ENCODE measurements at regions not wholly inside any gene's neighbourhood (a gene's known extent, or its start where the extent isn't known, plus 50 kb on each side); places are given as distances from the start of the nearest gene placed in this dataset.

DNA sequence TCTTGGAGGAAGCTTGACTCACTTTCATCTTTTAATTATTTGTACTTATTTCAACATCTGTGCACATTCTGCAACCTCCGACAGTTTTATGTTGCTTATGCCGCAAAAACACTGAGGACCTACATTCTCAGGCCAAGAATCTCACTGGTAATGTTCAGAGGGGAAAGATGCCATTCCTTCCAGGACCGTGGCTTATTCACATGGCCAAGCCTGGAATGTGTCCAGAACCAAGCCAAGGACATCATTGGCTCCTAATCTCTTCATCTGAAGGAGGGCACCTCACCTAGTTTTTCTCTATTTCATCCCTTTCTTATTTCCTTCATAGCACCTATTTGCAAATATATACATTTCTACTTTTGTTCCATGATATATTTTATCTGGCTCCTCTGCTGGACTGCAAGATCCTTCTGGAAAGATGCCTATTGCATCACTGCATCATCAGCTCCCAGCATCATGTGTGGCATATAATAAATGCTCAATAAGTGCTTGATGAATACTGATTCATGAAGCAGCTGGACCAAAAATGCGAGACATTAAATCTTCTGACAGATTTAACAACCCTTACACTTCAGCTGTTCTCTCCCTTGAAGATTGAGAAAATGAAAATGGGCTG, 377.1 kb downstream of the TNS1 start:
- no peak for DNase-seq (ENCODE audit: low spot score)

- no peak for DNase-seq (ENCODE audit: low spot score)
Measured at GRCh38 chr2:217623281-217623912, 379.4 kb downstream of the TNS1 start.

- DNase-seq (ENCODE audit: low spot score) = peak; percentile 68
Measured at GRCh38 chr2:217622205-217623060, 380.4 kb downstream of the TNS1 start.

DNA sequence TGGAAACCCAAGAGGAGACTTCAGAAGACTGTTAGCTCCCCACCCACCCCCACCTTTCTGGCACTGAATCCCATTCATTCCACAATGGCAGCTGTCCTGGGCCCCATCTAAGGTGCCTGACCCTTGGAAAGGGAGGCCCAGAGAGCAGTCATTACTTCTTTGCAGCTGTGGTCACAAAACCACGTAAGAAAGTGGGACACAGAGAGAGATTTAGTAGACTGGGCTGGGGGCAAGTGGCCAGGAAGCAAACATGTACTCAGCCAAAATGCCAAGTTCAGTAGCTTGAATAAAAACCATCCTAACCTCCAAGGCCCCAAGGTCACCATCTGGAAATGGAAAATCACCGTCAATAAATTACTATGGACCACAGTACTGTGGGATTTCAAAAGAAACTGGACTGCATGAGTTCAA, 381.4 kb downstream of the TNS1 start:
- DNase-seq (ENCODE audit: low spot score) = no peak

GRCh38 chr2:217618744-217619143, 384.1 kb downstream of the TNS1 start:
- DNase-seq (ENCODE audit: low spot score) = no peak

GRCh38 chr2:217617616-217618022, 385.2 kb downstream of the TNS1 start:
- no peak for DNase-seq (ENCODE audit: low spot score)

- DNase-seq (ENCODE audit: low spot score) = no peak
Measured at GRCh38 chr2:217616936-217617335, 385.9 kb downstream of the TNS1 start.

DNA sequence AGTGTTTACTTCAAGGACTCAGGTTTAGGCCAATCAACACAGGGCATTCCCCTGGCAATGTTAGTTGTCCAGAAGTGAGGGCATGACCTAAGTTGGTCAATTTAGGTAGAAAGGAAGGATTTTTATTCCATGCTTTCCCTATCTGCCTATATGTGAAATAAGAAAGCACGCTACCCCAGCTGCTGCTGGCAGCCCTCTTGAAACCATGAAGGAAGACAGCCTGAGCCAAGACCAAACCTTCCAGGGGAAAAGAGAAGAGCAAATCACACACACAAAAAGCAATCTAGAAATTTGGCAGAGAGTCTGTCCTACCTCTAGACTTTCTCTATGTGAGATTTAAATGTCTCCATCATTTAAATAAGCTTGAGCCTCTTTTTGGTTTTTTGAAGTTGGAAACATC, 387.6 kb downstream of the TNS1 start:
- no peak for DNase-seq (ENCODE audit: low spot score)

DNA sequence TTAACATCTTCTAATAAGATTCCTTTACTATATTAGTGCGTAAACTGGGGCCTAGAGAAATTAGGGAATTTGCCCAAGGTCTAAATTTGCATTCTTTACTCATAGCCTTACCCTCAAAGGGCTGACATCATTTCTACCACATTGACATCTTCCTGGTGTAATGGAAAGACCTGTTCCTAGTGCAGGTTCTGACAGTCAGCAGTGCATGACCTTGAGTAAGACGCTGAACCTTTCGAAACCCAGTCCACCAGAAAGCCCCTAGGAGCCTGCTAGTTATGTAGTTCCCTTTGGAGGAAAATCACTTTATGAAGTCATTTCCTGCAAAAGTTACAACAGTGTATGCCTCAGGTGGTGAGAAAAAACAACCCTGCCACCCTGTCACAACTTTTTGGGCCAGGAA, 388.3 kb downstream of the TNS1 start:
- DNase-seq (ENCODE audit: low spot score) = no peak

DNA sequence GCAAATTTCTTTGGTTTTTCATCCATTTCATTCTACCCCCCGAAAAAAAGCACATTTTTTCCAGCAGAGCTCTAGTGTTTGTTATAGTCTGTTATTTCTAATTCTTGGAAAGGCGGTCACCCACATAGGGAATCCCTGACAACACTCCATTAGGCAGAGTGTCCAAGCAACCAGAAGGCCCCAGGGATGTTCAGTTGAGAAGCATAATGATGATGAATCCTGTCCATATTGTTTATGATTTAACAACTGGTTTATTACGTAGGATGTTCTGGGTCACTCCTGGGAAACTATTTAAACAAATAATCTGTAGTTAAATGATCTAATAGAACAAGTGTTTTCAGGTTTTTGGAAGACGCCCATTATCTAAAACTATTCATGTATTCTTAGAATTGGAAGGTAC, 388.7 kb downstream of the TNS1 start:
- DNase-seq (ENCODE audit: low spot score) = no peak

DNA sequence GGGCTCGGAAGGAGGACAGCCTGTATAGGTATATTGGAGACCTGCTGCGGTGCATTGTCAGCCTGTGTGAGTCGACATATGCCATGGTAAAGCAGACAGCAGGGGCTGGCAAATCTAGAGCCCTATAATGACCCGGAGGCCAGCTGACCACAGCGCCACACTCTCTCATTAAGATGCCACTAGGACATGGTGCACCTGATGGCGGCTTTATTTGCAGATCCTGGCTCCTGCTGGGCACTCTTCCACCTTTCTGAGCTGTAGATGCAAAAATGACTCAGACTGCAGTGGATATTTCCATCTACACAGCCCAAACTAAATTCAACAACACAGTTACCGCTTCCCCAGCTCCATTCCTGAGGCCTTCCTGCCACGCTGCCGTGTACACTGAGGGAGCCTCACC, 389.9 kb downstream of the TNS1 start:
- no peak for DNase-seq (ENCODE audit: low spot score)

DNA sequence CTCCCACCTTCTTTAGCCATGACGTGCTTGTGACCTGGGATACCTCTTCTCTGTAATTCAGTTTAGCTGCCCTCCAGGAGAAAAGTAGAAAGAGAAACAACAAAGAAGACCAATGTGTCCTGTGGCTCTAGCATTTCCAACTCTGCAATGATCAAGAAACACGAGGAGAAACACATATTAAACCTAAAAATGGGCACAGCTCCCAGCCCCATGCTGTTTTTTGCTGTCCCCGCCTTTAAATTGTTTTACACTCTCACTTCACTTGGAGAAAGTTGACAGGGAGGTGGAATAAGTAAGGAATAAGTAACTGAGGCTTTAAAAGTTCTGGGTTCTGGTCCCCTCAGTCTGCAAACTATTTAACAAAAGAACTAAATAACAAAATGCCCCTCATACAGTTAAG, 390.6 kb downstream of the TNS1 start:
- no peak for DNase-seq (ENCODE audit: low spot score)

GRCh38 chr2:217611626-217612127, 391.1 kb downstream of the TNS1 start:
- DNase-seq (ENCODE audit: low spot score) = no peak

GRCh38 chr2:217611056-217611455, 391.7 kb downstream of the TNS1 start:
- DNase-seq (ENCODE audit: low spot score) = no peak

DNA sequence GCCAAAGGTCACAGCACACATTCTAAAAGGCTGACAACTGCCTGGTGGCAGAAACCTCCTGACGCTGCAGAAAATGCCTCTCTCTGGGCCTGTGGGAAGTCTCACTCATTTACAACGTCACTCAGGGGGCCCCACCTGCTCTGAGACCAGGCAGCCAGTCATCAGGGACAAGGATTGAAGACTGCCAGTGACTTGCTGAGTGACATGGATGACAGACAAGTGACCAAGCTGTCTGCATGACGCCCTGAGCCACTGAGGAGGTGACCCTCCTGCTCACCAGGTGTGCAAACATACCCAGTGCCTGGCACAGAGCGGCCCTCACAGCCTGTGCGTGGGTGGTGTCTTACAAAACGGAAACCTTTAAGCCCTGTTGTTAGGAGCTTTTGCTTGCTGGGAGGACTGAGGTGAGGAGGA, 392.4 kb downstream of the TNS1 start:
- DNase-seq (ENCODE audit: low spot score) = no peak

DNA sequence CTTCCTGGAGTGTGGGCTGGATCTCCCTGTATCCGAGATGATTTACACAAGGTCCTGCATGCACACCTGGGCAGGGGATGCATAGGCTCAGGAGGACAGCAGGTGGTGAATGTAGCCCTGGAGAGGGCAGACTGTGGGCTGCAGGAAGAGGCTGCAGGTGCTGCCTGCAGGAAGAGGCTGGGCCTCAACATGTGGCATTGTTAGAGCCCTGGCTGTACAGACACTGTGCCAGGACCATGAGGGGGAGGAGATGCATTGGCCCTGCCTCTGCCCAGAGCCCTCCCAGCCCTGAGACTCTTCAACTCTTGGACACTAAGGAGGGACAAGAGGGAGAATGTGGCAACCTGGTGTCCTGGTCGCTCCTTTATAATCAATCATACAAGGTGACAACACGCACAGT, 392.8 kb downstream of the TNS1 start:
- no peak for DNase-seq (ENCODE audit: low spot score)

- DNase-seq (ENCODE audit: low spot score) = no peak
Measured at GRCh38 chr2:217606296-217606695, 396.5 kb downstream of the TNS1 start.

GRCh38 chr2:217604527-217605194, 398.1 kb downstream of the TNS1 start:
- DNase-seq (ENCODE audit: low spot score) = no peak

DNA sequence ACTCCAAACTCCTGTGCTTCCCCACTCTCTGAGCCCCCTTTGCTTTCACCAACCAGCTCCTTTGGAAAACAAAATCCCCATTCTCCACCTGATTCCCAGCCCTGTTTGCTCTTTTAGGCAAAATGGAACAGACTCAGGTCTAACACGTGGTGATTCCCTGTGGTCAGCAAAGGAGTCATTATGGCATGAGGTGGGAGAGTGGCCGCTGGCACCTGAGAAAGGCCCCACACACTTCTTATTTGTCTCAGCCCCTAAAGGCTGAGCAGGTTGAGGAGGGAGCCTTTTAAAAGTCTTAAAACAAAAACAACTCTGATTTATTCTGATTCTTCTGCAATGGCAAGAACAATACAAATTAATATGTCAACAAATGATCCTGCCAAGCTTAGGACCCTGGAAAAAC, 401.2 kb downstream of the TNS1 start:
- no peak for DNase-seq (ENCODE audit: low spot score)

GRCh38 chr2:217599906-217600305, 402.9 kb downstream of the TNS1 start:
- no peak for DNase-seq (ENCODE audit: low spot score)

GRCh38 chr2:217597681-217598080, 405.1 kb downstream of the TNS1 start:
- no peak for DNase-seq (ENCODE audit: low spot score)

- DNase-seq (ENCODE audit: low spot score) = no peak
Measured at GRCh38 chr2:217597145-217597544, 405.6 kb downstream of the TNS1 start.
